GM19351 (cell line): ENCODE measurements at regions not wholly inside any gene's neighbourhood (a gene's known extent, or its start where the extent isn't known, plus 50 kb on each side); places are given as distances from the start of the nearest gene placed in this dataset.
"Not testable (repeated sequence)": the region's sequence is repeated elsewhere in the genome, so short reads cannot be mapped to it uniquely, and the experiment has no call there.

Experiments
- ATAC-seq: cut with Tn5 transposase; IDR thresholded peaks from one replicate; pipeline ENCODE4 v1.9.1; 2021; ENCODE audit warnings: mild to moderate bottlenecking, moderate library complexity; ENCODE audit not compliant: unreplicated experiment

- no peak for ATAC-seq
Observed at GRCh38 chr16:76797457-76797856, 393.5 kb upstream of the MON1B start.

- no peak for ATAC-seq
Observed at GRCh38 chr16:76800196-76800595, 390.8 kb upstream of the MON1B start.

- no peak for ATAC-seq
Observed at GRCh38 chr16:76801357-76801756, 389.6 kb upstream of the MON1B start.

GRCh38 chr16:76816475-76816874, 374.5 kb upstream of the MON1B start:
- ATAC-seq: no peak

GRCh38 chr16:76818606-76819181, 372.3 kb upstream of the MON1B start:
- ATAC-seq: no peak

GRCh38 chr16:76819226-76819916, 371.6 kb upstream of the MON1B start:
- ATAC-seq: no peak

- ATAC-seq: no peak
Observed at GRCh38 chr16:76824221-76824620, 366.8 kb upstream of the MON1B start.

- ATAC-seq: no peak
Observed at GRCh38 chr16:76824791-76825190, 366.2 kb upstream of the MON1B start.

- no peak for ATAC-seq
Observed at GRCh38 chr16:76835339-76835738, 355.7 kb upstream of the MON1B start.

- no peak for ATAC-seq
Observed at GRCh38 chr16:76835779-76836300, 355.1 kb upstream of the MON1B start.

GRCh38 chr16:76837872-76838271, 353.1 kb upstream of the MON1B start:
- ATAC-seq: no peak

GRCh38 chr16:76854234-76854633, 336.8 kb upstream of the MON1B start:
- ATAC-seq: no peak

GRCh38 chr16:76856112-76856511, 334.9 kb upstream of the MON1B start:
- ATAC-seq: no peak

- no peak for ATAC-seq
Observed at GRCh38 chr16:76857402-76857801, 333.6 kb upstream of the MON1B start.

GRCh38 chr16:76862901-76863300, 328.1 kb upstream of the MON1B start:
- no peak for ATAC-seq

GRCh38 chr16:76866994-76867393, 324.0 kb upstream of the MON1B start:
- no peak for ATAC-seq

GRCh38 chr16:76875898-76876297, 315.1 kb upstream of the MON1B start:
- no peak for ATAC-seq

- no peak for ATAC-seq
Observed at GRCh38 chr16:76879420-76879819, 311.6 kb upstream of the MON1B start.

- ATAC-seq: not testable (repeated sequence)
Observed at GRCh38 chr16:76880523-76880922, 310.5 kb upstream of the MON1B start.

- ATAC-seq: no peak
Observed at GRCh38 chr16:76882105-76882504, 308.9 kb upstream of the MON1B start.

GRCh38 chr16:76883076-76883475, 307.9 kb upstream of the MON1B start:
- ATAC-seq: no peak

GRCh38 chr16:76885776-76886537, 305.0 kb upstream of the MON1B start:
- no peak for ATAC-seq
